Activated B cell treated with CpG ODN at 0.5 μM for 24 hours (primary cell): ENCODE measurements at regions not wholly inside any gene's neighbourhood (a gene's known extent, or its start where the extent isn't known, plus 50 kb on each side); places are given as distances from the start of the nearest gene placed in this dataset.

Experiments used
- ATAC-seq: fragments of 200-7000 bp; cut with Tn5 transposase; one replicate; pipeline ENCODE4 v1.10.0; 2021; ENCODE audit warnings: low read depth, mild to moderate bottlenecking, moderate library complexity
- CTCF ChIA-PET: fragments of 350-600 bp; sonication (Branson Sonifier 250); formaldehyde crosslinking; loops from one replicate; lab custom pipeline; 2021; ENCODE audit warnings: antibody characterized with exemption; lab: Charles Lee
- POLR2A ChIA-PET: fragments of 350-600 bp; sonication (Branson Sonifier 250); formaldehyde crosslinking; loops from one replicate; lab custom pipeline; 2021; ENCODE audit warnings: antibody characterized with exemption; lab: Charles Lee
- DNase-seq: peaks from one replicate; pipeline ENCODE4 v3.0.0; 2022
- H3K27ac Mint-ChIP-seq: one replicate; pipeline ENCODE4 v1.8.0; 2020; ENCODE audit warnings: mixed read lengths
- H3K27me3 Mint-ChIP-seq: one replicate; pipeline ENCODE4 v1.8.0; 2021; ENCODE audit warnings: mixed read lengths
- H3K36me3 Mint-ChIP-seq: one replicate; pipeline ENCODE4 v1.8.0; 2021; ENCODE audit warnings: low read depth, mixed read lengths
- H3K4me1 Mint-ChIP-seq: one replicate; pipeline ENCODE4 v1.8.0; 2021; ENCODE audit warnings: mixed read lengths
- H3K4me3 Mint-ChIP-seq: one replicate; pipeline ENCODE4 v1.8.0; 2020; ENCODE audit warnings: mild to moderate bottlenecking, mixed read lengths
- H3K9me3 Mint-ChIP-seq: one replicate; pipeline ENCODE4 v1.8.0; 2020; ENCODE audit warnings: mixed read lengths
- CTCF ChIP-seq: fragments of 200-600 bp; IDR thresholded peaks from one replicate; pipeline ENCODE4 v1.8.0; 2022; ENCODE audit warnings: antibody characterized with exemption, mild to moderate bottlenecking
- intact Hi-C: fragments of 100-400 bp; cut with micrococcal nuclease; formaldehyde crosslinking; loops from one replicate; pipeline ENCODE4 v1.15.1; 2024

- no peak for TF ChIP-seq CTCF
- ChIA-PET POLR2A (interaction anchor here (1.1 kb wide), 1 partner anchor 36 kb away, joined by 3 read pairs; no protein-coding TSS in a partner anchor), CTCF (interaction anchor here (1.1 kb wide), 1 partner anchor 114 kb away, joined by 4 read pairs; no protein-coding TSS in a partner anchor)
- intact Hi-C loops, result loop anchor here (1.0 kb wide), 2 partner anchors 36 to 300 kb away; no protein-coding TSS in a partner anchor
- Mint-ChIP-seq H3K9me3 (peaks cover 5% of the 10 kb centered on the region), H3K27me3 (peaks cover 29% of the 10 kb centered on the region), H3K36me3 (no peaks in the 10 kb centered on the region), H3K27ac (no peak overlapping the region), H3K4me3 (no peak overlapping the region), H3K4me1 (peaks cover 10% of the 10 kb centered on the region)
- ATAC-seq (peak; percentile 40), DNase-seq (no peak)
Observed at GRCh38 chr21:45592208-45592619, 50.0 kb upstream of the SLC19A1 start.

- ATAC-seq (no peak), DNase-seq (no peak)
- ChIA-PET POLR2A (interaction anchor here (1.1 kb wide), 1 partner anchor 36 kb away, joined by 3 read pairs; no protein-coding TSS in a partner anchor), CTCF (interaction anchor here (1.1 kb wide), 1 partner anchor 114 kb away, joined by 4 read pairs; no protein-coding TSS in a partner anchor)
- H3K27me3 Mint-ChIP-seq, result peaks cover 26% of the 10 kb centered on the region
- H3K9me3 Mint-ChIP-seq, result peaks cover 2% of the 10 kb centered on the region
- no peak overlapping the region for H3K27ac Mint-ChIP-seq
- intact Hi-C loops, result loop anchor here (1.0 kb wide), 2 partner anchors 36 to 300 kb away; no protein-coding TSS in a partner anchor
- H3K4me3 Mint-ChIP-seq, result no peak overlapping the region
- H3K4me1 Mint-ChIP-seq, result peaks cover 10% of the 10 kb centered on the region
- TF ChIP-seq CTCF, result no peak
- H3K36me3 Mint-ChIP-seq, result no peaks in the 10 kb centered on the region
Observed at GRCh38 chr21:45592626-45593134, 50.4 kb upstream of the SLC19A1 start.

GRCh38 chr21:45593162-45594022 is 50.1 kb upstream of the PCBP3 start:
- Mint-ChIP-seq H3K27me3 (peaks cover 22% of the 10 kb centered on the region), H3K36me3 (no peaks in the 10 kb centered on the region), H3K4me1 (peaks cover 10% of the 10 kb centered on the region), H3K9me3 (peaks cover 2% of the 10 kb centered on the region), H3K27ac (no peak overlapping the region), H3K4me3 (no peak overlapping the region)
- intact Hi-C loops, result no loop called here
- POLR2A ChIA-PET, result no interaction called here
- CTCF ChIA-PET, result no interaction called here
- TF ChIP-seq CTCF, result no peak
- DNase-seq, result no peak
- ATAC-seq, result no peak
